ENCODE measurements at regions not wholly inside any gene's neighbourhood (a gene's known extent, or its start where the extent isn't known, plus 50 kb on each side); places are given as distances from the start of the nearest gene placed in this dataset.

GRCh38 chr3:23086831-23087230 lies 116.3 kb upstream of the UBE2E2 start:
- no peak for DNase-seq (ENCODE audit: low spot score)

GRCh38 chr3:23094412-23094811 lies 108.7 kb upstream of the UBE2E2 start:
- DNase-seq (ENCODE audit: low spot score) = no peak

GRCh38 chr3:23094890-23095462 lies 108.2 kb upstream of the UBE2E2 start:
- no peak for DNase-seq (ENCODE audit: low spot score)

GRCh38 chr3:23096041-23096440 lies 107.1 kb upstream of the UBE2E2 start:
- DNase-seq (ENCODE audit: low spot score) = no peak

GRCh38 chr3:23099021-23099420 lies 104.1 kb upstream of the UBE2E2 start:
- no peak for DNase-seq (ENCODE audit: low spot score)

- DNase-seq (ENCODE audit: low spot score) = no peak
These were observed 103.5 kb upstream of the UBE2E2 start for GRCh38 chr3:23099677-23100076.

GRCh38 chr3:23100106-23100505 lies 103.0 kb upstream of the UBE2E2 start:
- no peak for DNase-seq (ENCODE audit: low spot score)

GRCh38 chr3:23103764-23104163 lies 99.4 kb upstream of the UBE2E2 start:
- no peak for DNase-seq (ENCODE audit: low spot score)

- no peak for DNase-seq (ENCODE audit: low spot score)
These were observed 98.1 kb upstream of the UBE2E2 start for GRCh38 chr3:23105048-23105447.

GRCh38 chr3:23106666-23107065 lies 96.5 kb upstream of the UBE2E2 start:
- DNase-seq (ENCODE audit: low spot score) = no peak

GRCh38 chr3:23107221-23107620 lies 95.9 kb upstream of the UBE2E2 start:
- DNase-seq (ENCODE audit: low spot score) = no peak

GRCh38 chr3:23108451-23109057 lies 94.6 kb upstream of the UBE2E2 start:
- no peak for DNase-seq (ENCODE audit: low spot score)

- DNase-seq (ENCODE audit: low spot score) = no peak
These were observed 91.8 kb upstream of the UBE2E2 start for GRCh38 chr3:23111286-23111685.

GRCh38 chr3:23111797-23112196 lies 91.3 kb upstream of the UBE2E2 start:
- no peak for DNase-seq (ENCODE audit: low spot score)

GRCh38 chr3:23112491-23112890 lies 90.6 kb upstream of the UBE2E2 start:
- no peak for DNase-seq (ENCODE audit: low spot score)

- DNase-seq (ENCODE audit: low spot score) = no peak
These were observed 89.5 kb upstream of the UBE2E2 start for GRCh38 chr3:23113455-23114171.

- no peak for DNase-seq (ENCODE audit: low spot score)
These were observed 88.7 kb upstream of the UBE2E2 start for GRCh38 chr3:23114432-23114831.

GRCh38 chr3:23115171-23115877 lies 87.8 kb upstream of the UBE2E2 start:
- DNase-seq (ENCODE audit: low spot score) = no peak

- no peak for DNase-seq (ENCODE audit: low spot score)
These were observed 86.9 kb upstream of the UBE2E2 start for GRCh38 chr3:23116081-23116837.

GRCh38 chr3:23117856-23118255 lies 85.3 kb upstream of the UBE2E2 start:
- DNase-seq (ENCODE audit: low spot score) = no peak

- DNase-seq (ENCODE audit: low spot score) = no peak
These were observed 75.9 kb upstream of the UBE2E2 start for GRCh38 chr3:23127196-23127595.

- no peak for DNase-seq (ENCODE audit: low spot score)
These were observed 74.5 kb upstream of the UBE2E2 start for GRCh38 chr3:23128655-23129054.

Data from SK-N-DZ (cell line).